ENCODE measurements at regions not wholly inside any gene's neighbourhood (a gene's known extent, or its start where the extent isn't known, plus 50 kb on each side); places are given as distances from the start of the nearest gene placed in this dataset.

- no peak for DNase-seq
- H3K36me3 Mint-ChIP-seq (ENCODE audit: low read depth): no peaks in the 10 kb centered on the region
- no peaks in the 10 kb centered on the region for H3K27me3 Mint-ChIP-seq (ENCODE audit: insufficient read depth)
- peaks cover 44% of the 10 kb centered on the region for H3K4me1 Mint-ChIP-seq (ENCODE audit: low read depth)
- H3K27ac Mint-ChIP-seq: peak overlapping the region; percentile 64
- H3K4me3 Mint-ChIP-seq: peak overlapping the region; percentile 62
- no peak for TF ChIP-seq CTCF (IDR thresholded peaks at IDR 0.05)
- H3K9me3 Mint-ChIP-seq: no peaks in the 10 kb centered on the region
Measured at GRCh38 chr12:98352835-98353234, 162.6 kb upstream of the TMPO start.

GRCh38 chr12:98354520-98355035 lies 160.8 kb upstream of the TMPO start:
- Mint-ChIP-seq H3K9me3 (no peaks in the 10 kb centered on the region), H3K27ac (no peak overlapping the region), H3K36me3 (ENCODE audit: low read depth) (no peaks in the 10 kb centered on the region), H3K4me3 (no peak overlapping the region), H3K4me1 (ENCODE audit: low read depth) (peaks cover 44% of the 10 kb centered on the region), H3K27me3 (ENCODE audit: insufficient read depth) (peaks cover 3% of the 10 kb centered on the region; the same call in 1 of the 2 replicates)
- TF ChIP-seq CTCF (IDR thresholded peaks at IDR 0.05): no peak
- DNase-seq: no peak

GRCh38 chr12:98355322-98355721 lies 160.1 kb upstream of the TMPO start:
- TF ChIP-seq CTCF (IDR thresholded peaks at IDR 0.05): no peak
- Mint-ChIP-seq H3K36me3 (ENCODE audit: low read depth) (no peaks in the 10 kb centered on the region), H3K4me3 (no peak overlapping the region), H3K9me3 (no peaks in the 10 kb centered on the region), H3K27ac (no peak overlapping the region), H3K4me1 (ENCODE audit: low read depth) (peaks cover 44% of the 10 kb centered on the region), H3K27me3 (ENCODE audit: insufficient read depth) (peaks cover 3% of the 10 kb centered on the region; the same call in 1 of the 2 replicates)
- peak; percentile 11 for DNase-seq

- H3K9me3 Mint-ChIP-seq: no peaks in the 10 kb centered on the region
- H3K36me3 Mint-ChIP-seq (ENCODE audit: low read depth): no peaks in the 10 kb centered on the region
- peaks cover 3% of the 10 kb centered on the region; the same call in 1 of the 2 replicates for H3K27me3 Mint-ChIP-seq (ENCODE audit: insufficient read depth)
- H3K27ac Mint-ChIP-seq: no peak overlapping the region
- no peak for TF ChIP-seq CTCF (IDR thresholded peaks at IDR 0.05)
- no peak overlapping the region for H3K4me3 Mint-ChIP-seq
- H3K4me1 Mint-ChIP-seq (ENCODE audit: low read depth): peaks cover 44% of the 10 kb centered on the region
- no peak for DNase-seq
Measured at GRCh38 chr12:98355933-98356332, 159.5 kb upstream of the TMPO start.

GRCh38 chr12:98358144-98358543 lies 157.2 kb upstream of the TMPO start:
- Mint-ChIP-seq H3K27me3 (ENCODE audit: insufficient read depth) (peaks cover 8% of the 10 kb centered on the region), H3K9me3 (no peaks in the 10 kb centered on the region), H3K36me3 (ENCODE audit: low read depth) (no peaks in the 10 kb centered on the region), H3K4me3 (no peak overlapping the region), H3K27ac (no peak overlapping the region), H3K4me1 (ENCODE audit: low read depth) (peaks cover 26% of the 10 kb centered on the region)
- no peak for TF ChIP-seq CTCF (IDR thresholded peaks at IDR 0.05)
- DNase-seq: no peak

- TF ChIP-seq CTCF (IDR thresholded peaks at IDR 0.05): no peak
- Mint-ChIP-seq H3K4me1 (ENCODE audit: low read depth) (peaks cover 10% of the 10 kb centered on the region), H3K27me3 (ENCODE audit: insufficient read depth) (peaks cover 10% of the 10 kb centered on the region), H3K36me3 (ENCODE audit: low read depth) (no peaks in the 10 kb centered on the region), H3K9me3 (no peaks in the 10 kb centered on the region), H3K27ac (no peak overlapping the region), H3K4me3 (no peak overlapping the region)
- no peak for DNase-seq
Measured at GRCh38 chr12:98359856-98360255, 155.5 kb upstream of the TMPO start.
